K562 (cell line): ENCODE measurements at regions not wholly inside any gene's neighbourhood (a gene's known extent, or its start where the extent isn't known, plus 50 kb on each side); places are given as distances from the start of the nearest gene placed in this dataset.
"Not testable (repeated sequence)": the region's sequence is repeated elsewhere in the genome, so short reads cannot be mapped to it uniquely, and the experiment has no call there.

Experiments
- ADNP ChIP-seq: fragments of 200-800 bp; sonication (Bioruptor generic); IDR thresholded peaks from 2 replicates; pipeline ENCODE4 v1.6.1; 2016; ENCODE audit warnings: missing genetic modification characterization, missing compliant biosample characterization
- CEBPB ChIP-seq: fragments of 450-650 bp; IDR thresholded peaks from 2 replicates; pipeline ENCODE4 v1.6.1; 2016; ENCODE audit warnings: missing genetic modification characterization, missing compliant biosample characterization
- CTCF ChIP-seq, 3 experiments: IDR thresholded peaks in 2 of 3; conservative IDR thresholded peaks in 1 of 3; 2 replicates each; pipeline ENCODE4 v1.5.1; 2011 to 2012; ENCODE audit warnings: low read length in 3 of 3, mild to moderate bottlenecking in 3 of 3, control low read depth in 2 of 3, improper control_type of control experiment in 1 of 3, inconsistent platforms in 1 of 3, low read depth in 1 of 3, mixed read lengths in 1 of 3, moderate library complexity in 1 of 3; ENCODE audit not compliant: insufficient read depth in 2 of 3
- EZH2 ChIP-seq: IDR thresholded peaks from 2 replicates; pipeline ENCODE4 v1.6.1; 2012; ENCODE audit warnings: low read depth, mild to moderate bottlenecking, inconsistent platforms, low read length, borderline replicate concordance
- FOXJ3 ChIP-seq: sonication (generic); formaldehyde crosslinking; IDR thresholded peaks from 2 replicates; pipeline ENCODE4 v1.4.0; 2020; ENCODE audit warnings: mild to moderate bottlenecking, missing genetic modification reagents
- FOXO4 ChIP-seq: fragments of 450-650 bp; formaldehyde crosslinking; IDR thresholded peaks from 2 replicates; pipeline ENCODE4 v1.4.0; 2020; ENCODE audit warnings: mild to moderate bottlenecking, moderate library complexity
- MIER1 ChIP-seq: fragments of 450-650 bp; IDR thresholded peaks from 2 replicates; pipeline ENCODE4 v1.6.1; 2016; ENCODE audit warnings: antibody characterized with exemption, mild to moderate bottlenecking, low read depth
- RERE ChIP-seq: sonication (generic); formaldehyde crosslinking; IDR thresholded peaks from 2 replicates; pipeline ENCODE4 v1.8.0; 2023; ENCODE audit warnings: missing genetic modification reagents, mild to moderate bottlenecking, borderline replicate concordance
- SNIP1 ChIP-seq: fragments of 450-650 bp; IDR thresholded peaks from 2 replicates; pipeline ENCODE4 v1.7.1; 2017; ENCODE audit warnings: low read depth, mild to moderate bottlenecking
- ZC3H11A ChIP-seq: IDR thresholded peaks from 2 replicates; pipeline ENCODE4 v1.6.1; 2012; ENCODE audit warnings: low read depth, low read length, improper control_type of control experiment
- ZFP36 ChIP-seq: fragments of 150-350 bp; IDR thresholded peaks from 2 replicates; pipeline ENCODE4 v1.6.1; 2018; ENCODE audit warnings: low read length, low read depth; ENCODE audit not compliant: partially characterized antibody

GRCh38 chr2:78840311-78840710, 185.2 kb upstream of the REG3G start:
- TF ChIP-seq CTCF (IDR thresholded peaks at IDR 0.05 in 2 of 3, conservative IDR thresholded peaks at IDR 0.05 in 1 of 3; ENCODE audit: insufficient read depth in 2 of 3, low read depth in 1 of 3, low read length in 3 of 3); ZFP36; SNIP1; MIER1; FOXJ3; CEBPB (tag); ZC3H11A; ADNP (tag); EZH2; RERE (CRISPR knock-in tag); FOXO4 (CRISPR knock-in tag): not testable (repeated sequence)
